PC-3 (cell line): ENCODE measurements at regions not wholly inside any gene's neighbourhood (a gene's known extent, or its start where the extent isn't known, plus 50 kb on each side); places are given as distances from the start of the nearest gene placed in this dataset.

Source experiments
- CTCF ChIP-seq: fragments of 300-600 bp; sonication (generic); conservative IDR thresholded peaks from 2 replicates; pipeline ENCODE4 v1.5.1; 2017; ENCODE audit warnings: antibody characterized with exemption, low read depth, mild to moderate bottlenecking, low read length
- EZH2 ChIP-seq: fragments of 300-600 bp; sonication (generic); IDR thresholded peaks from one replicate; pipeline ENCODE4 v1.6.1; 2017; ENCODE audit warnings: antibody characterized with exemption, mild to moderate bottlenecking, low read length; ENCODE audit not compliant: unreplicated experiment

GRCh38 chr3:43919029-43919428 is 228.3 kb downstream of the ABHD5 start:
- TF ChIP-seq CTCF (no peak), EZH2 (no peak)
